ENCODE measurements at regions not wholly inside any gene's neighbourhood (a gene's known extent, or its start where the extent isn't known, plus 50 kb on each side); places are given as distances from the start of the nearest gene placed in this dataset.

DNA sequence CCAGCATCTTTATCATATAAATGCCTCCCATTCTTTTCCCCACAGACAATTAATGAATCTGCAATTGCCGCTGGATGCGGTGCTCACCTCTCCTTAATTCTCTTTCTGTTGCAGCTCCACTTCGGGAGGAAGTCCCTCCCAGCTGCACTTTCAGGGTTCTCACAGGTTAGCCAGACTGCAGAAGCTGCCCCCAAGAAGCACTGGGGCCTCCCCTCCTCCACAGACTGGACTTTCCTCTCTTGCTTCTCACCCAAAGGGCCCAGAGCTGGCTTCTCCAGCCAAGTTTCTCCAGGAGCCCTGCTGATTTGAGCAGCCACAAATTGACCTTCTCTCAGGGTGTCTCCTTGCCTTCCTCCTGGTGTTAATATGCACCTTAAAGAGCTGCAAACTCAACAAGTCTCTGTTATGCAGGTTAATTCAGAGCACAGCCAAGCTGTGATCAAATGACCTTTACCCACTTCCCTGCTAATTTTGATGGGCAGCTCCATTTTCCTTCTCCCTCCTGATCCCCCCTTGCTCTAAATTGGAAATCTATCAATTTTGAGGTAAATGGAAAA is 298.9 kb downstream of the BUD13 start:
- no peaks in the 10 kb centered on the region for H3K9me3 ChIP-seq
- TF ChIP-seq, protein P1, sequence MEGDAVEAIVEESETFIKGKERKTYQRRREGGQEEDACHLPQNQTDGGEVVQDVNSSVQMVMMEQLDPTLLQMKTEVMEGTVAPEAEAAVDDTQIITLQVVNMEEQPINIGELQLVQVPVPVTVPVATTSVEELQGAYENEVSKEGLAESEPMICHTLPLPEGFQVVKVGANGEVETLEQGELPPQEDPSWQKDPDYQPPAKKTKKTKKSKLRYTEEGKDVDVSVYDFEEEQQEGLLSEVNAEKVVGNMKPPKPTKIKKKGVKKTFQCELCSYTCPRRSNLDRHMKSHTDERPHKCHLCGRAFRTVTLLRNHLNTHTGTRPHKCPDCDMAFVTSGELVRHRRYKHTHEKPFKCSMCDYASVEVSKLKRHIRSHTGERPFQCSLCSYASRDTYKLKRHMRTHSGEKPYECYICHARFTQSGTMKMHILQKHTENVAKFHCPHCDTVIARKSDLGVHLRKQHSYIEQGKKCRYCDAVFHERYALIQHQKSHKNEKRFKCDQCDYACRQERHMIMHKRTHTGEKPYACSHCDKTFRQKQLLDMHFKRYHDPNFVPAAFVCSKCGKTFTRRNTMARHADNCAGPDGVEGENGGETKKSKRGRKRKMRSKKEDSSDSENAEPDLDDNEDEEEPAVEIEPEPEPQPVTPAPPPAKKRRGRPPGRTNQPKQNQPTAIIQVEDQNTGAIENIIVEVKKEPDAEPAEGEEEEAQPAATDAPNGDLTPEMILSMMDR (IDR thresholded peaks at IDR 0.05): no peak
- DNase-seq (no peak), ATAC-seq (no peak)
- H3K4me1 ChIP-seq (ENCODE audit: low read depth): no peaks in the 10 kb centered on the region
- no peak overlapping the region for H3K4me3 ChIP-seq
- no peaks in the 10 kb centered on the region for H3K36me3 ChIP-seq (ENCODE audit: low read depth)
- intact Hi-C loops (cut with DNase I, micrococcal nuclease): no loop called here

DNA sequence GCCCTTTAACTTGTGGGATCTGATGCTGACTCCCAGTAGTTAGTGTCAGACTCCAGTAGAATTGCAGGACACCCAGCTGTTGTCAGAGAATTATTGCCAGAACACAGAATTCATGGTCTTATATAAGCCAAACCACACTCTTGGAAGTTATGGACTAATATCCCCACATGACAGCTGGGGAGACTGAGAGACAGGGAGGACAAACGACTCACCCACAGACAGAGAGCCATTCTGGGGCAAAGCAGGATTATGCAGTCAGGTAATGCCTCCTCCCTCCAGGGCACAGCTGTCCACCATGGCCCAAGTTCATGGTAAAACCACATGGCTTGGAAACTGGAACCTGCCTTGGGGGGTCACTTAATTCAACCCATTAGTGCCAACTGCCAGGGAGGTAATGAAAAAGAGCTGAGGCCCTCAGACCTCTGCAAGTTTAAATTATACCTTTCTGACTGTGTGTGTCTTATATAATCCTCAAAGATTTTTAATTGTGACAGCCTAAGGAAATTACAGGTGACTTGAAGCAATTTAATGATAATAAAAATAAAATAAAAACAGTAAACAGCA is 299.5 kb downstream of the BUD13 start:
- no peak for DNase-seq
- Histone ChIP-seq H3K9me3 (no peaks in the 10 kb centered on the region), H3K4me3 (no peak overlapping the region), H3K4me1 (ENCODE audit: low read depth) (no peaks in the 10 kb centered on the region), H3K36me3 (ENCODE audit: low read depth) (no peaks in the 10 kb centered on the region)
- intact Hi-C loops (cut with DNase I, micrococcal nuclease): no loop called here
- TF ChIP-seq, protein P1 (IDR thresholded peaks at IDR 0.05): no peak
- no peak for ATAC-seq

DNA sequence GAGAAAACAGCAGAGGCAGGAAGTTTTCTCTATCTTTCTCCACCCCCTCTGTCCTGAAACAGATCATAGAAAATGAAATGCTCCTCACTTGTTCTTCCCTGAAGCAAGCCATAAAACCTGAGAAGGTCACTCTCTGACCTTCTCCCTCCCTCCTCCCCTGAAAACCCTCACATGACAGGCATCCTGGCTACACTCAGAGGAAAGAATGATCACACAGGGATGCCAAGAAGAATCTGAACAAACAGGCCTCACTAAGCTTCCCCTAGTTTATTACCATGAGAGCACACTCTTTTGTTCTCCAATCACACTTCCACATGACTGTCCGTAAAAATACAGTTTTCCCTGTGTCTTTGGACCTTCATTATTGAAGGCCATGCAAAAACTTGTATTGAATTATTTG is 300.1 kb downstream of the BUD13 start:
- Histone ChIP-seq H3K36me3 (ENCODE audit: low read depth) (no peaks in the 10 kb centered on the region), H3K9me3 (no peaks in the 10 kb centered on the region), H3K4me1 (ENCODE audit: low read depth) (no peaks in the 10 kb centered on the region), H3K4me3 (no peak overlapping the region)
- DNase-seq (no peak), ATAC-seq (no peak)
- intact Hi-C loops (cut with DNase I, micrococcal nuclease): no loop called here
- TF ChIP-seq, protein P1 (IDR thresholded peaks at IDR 0.05): no peak

DNA sequence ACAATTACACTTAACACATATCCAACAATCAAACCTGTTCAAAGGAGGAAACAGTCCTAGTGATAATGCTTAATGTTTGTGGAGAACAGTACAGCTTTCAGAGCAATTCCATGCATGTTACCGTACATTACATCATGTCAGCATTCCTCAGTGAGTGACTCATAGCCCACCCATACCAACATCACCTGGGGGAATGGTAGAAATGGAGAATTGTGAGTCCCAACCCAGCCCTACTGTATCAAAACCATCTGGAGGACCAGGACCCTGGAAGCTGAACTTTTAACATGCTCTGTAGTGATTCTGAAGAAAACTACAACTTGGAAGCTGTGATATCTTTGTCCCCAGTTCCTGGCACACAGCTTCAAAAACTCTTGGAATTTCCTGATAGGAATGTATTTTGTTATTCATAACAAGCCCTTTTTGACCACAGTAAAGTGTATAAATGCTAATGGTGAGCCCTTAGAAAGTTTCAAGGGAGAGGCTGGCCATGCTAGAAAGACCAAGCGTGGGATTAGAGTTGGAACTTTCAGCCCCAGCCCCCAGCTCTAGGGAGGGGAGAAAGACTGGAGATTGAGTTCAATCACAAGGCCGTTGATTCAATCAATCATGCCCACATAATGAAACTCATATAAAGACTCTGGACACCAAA is 301.1 kb downstream of the BUD13 start:
- H3K36me3 ChIP-seq (ENCODE audit: low read depth): no peaks in the 10 kb centered on the region
- intact Hi-C loops (cut with DNase I, micrococcal nuclease): no loop called here
- DNase-seq (no peak), ATAC-seq (no peak)
- H3K4me3 ChIP-seq: no peak overlapping the region
- TF ChIP-seq, protein P1 (IDR thresholded peaks at IDR 0.05): no peak
- H3K4me1 ChIP-seq (ENCODE audit: low read depth): no peaks in the 10 kb centered on the region
- no peaks in the 10 kb centered on the region for H3K9me3 ChIP-seq

DNA sequence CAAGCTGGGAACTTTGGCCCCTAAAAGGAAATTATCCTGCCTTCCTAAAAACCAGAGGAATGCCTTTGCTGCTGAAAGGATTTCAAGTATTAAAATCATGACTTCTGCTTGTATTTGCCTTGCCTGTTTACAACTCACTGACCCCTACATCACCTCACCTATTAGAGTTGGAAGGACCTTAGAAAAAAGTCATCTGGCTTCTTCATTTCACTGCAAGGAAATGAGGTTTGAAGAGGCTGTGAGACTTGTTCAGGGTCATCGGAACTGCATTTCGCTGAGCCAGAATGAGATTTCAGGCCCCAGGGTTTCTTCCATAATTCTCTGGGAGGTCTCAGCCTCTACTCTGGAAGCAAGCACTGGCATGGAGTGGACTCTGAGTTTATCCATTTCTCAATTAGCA is 304.1 kb downstream of the BUD13 start:
- ATAC-seq (no peak), DNase-seq (no peak)
- Histone ChIP-seq H3K4me1 (ENCODE audit: low read depth) (no peaks in the 10 kb centered on the region), H3K4me3 (no peak overlapping the region), H3K36me3 (ENCODE audit: low read depth) (no peaks in the 10 kb centered on the region), H3K9me3 (no peaks in the 10 kb centered on the region)
- intact Hi-C loops (cut with DNase I, micrococcal nuclease): no loop called here
- TF ChIP-seq, protein P1 (IDR thresholded peaks at IDR 0.05): no peak
